GM21737 (cell line): ENCODE measurements at regions not wholly inside any gene's neighbourhood (a gene's known extent, or its start where the extent isn't known, plus 50 kb on each side); places are given as distances from the start of the nearest gene placed in this dataset.

ENCODE experiments used
- ATAC-seq: cut with Tn5 transposase; IDR thresholded peaks from one replicate; pipeline ENCODE4 v1.9.1; 2021; ENCODE audit warnings: mild to moderate bottlenecking, moderate library complexity; ENCODE audit not compliant: unreplicated experiment

DNA sequence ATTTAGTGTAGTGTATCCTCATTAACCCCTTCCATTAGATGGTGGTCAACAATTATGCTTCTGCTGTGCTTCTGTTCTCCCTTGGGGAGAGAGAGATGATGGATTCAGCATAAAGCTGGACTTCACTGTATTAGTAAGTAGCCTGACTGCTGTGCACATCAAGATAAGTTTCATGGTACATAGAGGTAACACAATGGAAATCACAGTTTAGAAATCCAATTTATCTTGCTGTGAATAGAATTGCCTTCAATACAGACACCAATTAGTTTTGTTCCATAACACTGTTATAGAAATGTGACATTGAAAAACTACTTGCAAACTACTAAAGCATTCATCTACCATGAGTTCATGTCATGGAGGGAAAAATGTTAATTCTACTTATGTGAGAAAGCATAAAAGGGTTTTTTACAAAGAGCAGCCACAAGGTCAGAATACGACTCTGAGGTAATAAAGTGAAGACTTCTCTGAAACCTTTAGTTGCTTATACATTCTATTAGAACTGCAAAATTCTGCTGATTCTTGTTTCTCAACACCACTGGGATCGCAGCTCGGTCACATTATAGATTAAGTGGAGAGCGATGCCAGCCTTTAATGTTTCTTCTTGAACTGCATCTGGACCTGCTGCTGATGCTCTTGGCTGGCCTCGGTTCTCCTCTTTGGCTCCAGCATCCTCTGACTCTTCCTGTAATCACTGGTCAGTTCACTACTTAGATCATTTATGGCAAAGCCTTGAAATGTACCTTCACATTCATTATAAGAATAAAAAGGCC lies 190.8 kb downstream of the ATP23 start:
- ATAC-seq: no peak

DNA sequence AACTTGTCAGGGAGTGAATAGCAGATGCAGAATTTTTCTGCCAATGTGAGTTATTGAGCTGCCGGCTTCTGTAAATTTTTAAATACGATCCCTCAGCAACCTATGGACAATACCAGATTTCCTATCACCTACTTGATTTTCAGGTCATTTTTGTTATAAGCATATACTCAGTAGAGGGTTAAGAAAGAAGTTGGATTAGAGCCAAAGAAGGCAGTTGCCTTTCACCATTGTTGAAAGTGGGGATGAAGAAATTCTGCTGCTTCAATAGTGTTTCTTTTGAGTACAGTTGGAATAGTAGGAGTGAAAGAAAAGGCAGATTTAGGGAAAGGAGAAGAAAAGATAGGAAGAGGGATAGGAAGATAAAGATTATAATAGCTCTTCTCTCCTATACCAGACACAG lies 197.1 kb downstream of the ATP23 start:
- no peak for ATAC-seq

DNA sequence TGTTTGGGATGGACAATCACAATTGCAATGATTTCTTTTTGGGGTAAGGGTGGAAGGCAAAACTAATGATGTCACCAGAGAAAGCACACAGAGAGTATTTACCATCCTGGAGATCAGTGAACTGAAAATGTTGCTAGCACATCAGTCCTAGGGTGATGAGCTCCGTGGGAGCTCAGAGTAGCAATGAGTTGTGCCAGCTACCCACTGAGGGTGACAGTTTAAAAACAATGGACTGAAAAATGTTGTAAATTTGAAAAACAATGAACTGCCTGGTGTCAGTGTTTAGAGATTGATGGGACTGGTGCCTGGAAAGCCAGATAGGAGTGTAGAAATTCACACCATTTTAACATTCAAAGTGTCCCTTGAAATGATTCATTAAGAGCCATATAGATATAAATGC lies 198.5 kb downstream of the ATP23 start:
- ATAC-seq: no peak

DNA sequence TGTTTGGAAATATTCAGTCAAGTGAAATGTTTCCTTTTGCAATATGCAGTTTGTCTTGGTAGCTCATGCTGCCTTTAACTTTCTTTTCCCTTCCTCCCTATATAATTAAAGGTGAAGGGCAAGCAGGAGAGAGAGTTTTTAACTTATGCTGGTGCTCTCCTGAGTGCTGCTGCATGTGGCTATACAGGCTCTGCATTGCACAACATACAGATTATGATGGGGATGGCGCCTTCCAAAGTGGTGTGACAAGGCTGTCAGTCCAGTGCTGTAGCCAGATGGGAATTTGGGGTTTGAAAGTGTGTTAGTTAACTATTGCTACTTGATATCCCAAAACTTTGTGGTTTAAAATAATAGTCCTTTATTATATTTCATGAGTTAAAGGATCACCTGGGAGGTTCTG lies 199.0 kb downstream of the ATP23 start:
- no peak for ATAC-seq

DNA sequence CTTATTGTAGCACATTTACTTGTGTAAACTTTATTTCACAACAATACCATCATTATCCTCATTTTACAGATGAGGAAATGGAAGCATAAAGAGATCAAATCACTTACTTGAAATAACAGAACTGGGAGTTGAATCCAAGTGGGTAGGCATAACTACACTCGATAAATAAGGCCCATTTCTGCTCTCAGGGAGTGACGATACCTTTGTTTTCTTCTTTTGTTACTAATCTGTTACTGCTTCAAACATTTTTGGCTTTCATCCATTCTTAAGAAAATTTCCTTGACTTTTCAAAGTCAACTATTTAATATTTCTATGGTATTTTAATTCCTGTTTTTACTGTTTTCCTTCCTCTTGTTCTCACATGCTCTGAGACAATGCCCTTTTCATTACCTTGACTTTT lies 201.6 kb downstream of the ATP23 start:
- no peak for ATAC-seq

DNA sequence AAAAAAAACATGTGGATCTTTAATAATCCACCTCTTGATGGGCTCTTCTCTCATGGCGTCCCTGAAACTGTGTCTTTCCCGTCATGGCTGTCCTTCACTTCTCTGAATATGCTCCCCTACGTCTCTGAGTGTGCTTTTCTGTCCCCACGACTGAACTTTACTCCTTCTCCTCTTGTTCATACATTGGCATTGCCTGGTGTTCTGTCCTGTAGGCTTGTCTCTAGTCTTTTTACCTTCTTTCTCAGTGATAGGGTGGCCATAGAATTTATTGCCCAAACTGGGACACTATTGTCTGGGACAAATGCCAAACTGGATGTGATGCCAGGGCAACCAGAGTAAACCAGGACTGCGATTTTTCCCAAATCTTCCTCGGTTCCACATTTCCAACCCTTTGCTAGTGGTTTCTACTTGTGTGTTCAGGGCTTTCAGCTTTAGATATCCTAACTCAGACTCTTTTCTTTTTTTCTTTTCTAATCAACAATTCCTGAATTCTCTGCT lies 202.2 kb downstream of the ATP23 start:
- no peak for ATAC-seq

DNA sequence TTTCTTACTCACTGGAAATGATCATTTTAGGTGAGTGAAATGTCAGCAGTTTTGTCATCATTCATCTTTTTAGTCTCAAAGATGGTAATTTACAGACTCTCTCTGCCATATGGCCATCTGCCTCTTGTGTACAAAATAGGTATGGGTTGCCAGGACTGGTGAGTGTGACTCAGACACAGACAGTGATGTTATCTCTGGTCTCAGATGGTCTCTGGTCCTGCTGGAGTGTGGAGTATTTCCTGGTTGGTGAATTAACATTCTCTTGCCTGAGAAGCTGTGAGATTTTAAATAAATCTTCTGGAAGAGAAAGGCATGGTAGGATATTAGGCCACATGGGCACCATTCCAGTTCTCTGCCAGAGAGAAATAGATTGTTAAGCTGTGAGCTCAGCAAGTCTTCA lies 207.0 kb downstream of the ATP23 start:
- ATAC-seq: no peak

DNA sequence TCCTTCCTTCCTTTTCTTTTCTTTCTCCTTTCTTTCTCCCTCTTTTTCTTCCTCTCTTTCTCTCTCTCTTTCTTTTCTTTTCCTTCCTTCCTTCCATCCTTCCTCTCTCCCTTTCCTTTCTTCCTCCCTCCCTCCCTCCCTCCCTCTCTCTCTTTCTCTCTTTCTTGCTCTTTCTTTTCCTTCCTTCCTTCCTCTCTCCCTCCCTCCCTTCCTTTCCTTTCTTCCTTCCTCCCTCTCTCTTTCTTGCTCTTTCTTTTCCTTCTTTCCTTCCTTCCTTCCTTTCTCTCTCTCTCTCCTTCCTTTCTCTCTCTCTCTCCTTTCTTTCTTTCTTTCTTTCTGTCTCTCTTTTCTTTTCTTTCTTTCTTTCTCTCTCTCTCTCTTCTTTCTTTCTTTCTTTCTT lies 207.6 kb downstream of the ATP23 start:
- ATAC-seq: no peak

DNA sequence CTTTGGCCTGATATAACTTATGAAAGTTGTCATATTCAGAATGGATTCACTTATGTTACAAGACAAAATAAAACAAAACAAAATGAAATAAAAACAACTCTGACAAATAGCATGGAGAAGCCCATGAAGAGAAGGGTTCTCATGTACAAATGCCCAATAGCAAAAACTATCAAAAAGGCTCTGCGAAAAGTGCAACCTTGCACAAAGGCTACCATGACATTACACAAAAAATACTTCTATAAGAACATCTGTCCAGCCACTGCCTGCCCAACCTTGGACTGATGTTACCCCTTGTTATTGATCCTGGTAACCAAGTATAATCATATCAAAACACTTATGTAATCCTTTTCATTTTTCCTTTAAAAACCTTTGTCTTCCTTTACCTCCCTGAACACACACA lies 213.0 kb downstream of the ATP23 start:
- no peak for ATAC-seq

DNA sequence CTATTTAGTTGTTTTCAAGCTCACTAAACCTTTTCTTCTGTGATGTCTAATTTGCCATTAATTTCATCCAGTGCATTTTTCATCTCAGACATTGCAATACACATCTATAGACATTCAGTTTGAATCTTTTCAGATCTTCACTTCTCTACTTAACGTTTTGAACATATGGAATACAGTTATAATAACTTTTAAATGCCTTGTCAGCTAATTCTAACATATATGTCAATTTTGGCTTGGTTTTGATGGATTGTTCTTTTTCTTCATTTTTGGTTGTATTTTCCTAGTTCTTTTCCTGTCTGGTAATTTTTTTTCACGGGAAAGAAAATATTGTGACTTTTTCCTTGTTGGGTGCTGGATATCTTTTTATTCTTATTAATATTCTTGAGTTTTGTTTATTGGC lies 215.3 kb downstream of the ATP23 start:
- ATAC-seq: no peak

DNA sequence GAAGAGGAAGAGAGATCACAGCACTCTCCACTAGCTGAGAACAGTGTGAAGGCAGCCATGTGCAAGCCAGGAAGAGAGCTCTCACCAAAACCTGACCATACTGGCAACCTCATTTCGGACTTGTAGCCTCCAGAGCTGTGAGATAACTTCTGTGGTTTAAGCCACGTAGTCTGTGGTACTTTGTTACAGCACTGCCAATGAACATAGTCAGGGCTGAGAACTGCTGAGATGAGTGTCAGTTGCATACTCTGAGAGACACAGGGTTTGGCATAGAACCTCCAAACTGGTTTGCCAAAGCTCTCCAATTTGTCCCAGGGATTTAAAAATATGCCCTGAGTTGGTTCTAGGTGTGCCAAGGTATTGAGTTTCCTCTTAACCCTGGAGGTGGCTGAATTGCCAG lies 218.6 kb downstream of the ATP23 start:
- ATAC-seq: no peak

DNA sequence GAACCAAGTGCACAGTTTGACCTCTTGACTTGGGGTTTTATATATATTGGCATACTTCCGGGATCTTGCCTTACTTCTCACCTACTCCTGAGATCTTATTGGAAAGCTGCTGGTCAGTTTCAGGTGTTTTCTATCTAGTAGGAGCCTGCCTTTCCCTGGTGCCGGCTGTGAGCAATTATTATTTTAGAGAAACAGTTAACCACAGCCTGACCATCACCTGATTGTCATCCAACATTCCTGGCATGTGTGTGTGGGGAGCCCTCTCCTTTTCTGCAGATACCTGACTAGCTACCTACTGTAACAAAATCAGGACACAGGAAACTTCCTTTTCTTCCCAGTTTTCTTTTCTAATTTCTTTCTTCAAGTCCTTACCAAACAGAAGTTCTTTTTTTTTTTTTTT lies 220.4 kb downstream of the ATP23 start:
- ATAC-seq: no peak

DNA sequence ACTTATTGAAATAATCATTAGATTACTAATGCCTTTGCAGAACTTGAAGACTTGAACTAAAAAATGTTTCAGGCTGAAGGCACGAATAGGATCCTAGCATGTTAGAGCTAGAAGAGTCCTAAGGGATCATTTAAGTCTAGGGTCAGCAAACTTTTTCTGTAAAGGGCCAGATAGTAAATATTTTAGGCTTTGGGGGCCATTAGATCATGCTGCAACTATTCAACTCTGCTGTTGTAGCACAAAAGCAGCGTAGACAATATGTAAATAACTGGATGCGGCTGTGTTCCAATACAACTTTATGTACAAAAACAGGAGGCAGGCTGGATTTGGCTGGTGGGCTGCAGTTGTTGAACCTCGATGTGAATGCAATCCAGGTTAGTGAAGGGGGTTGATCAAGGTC lies 221.7 kb downstream of the ATP23 start:
- no peak for ATAC-seq

DNA sequence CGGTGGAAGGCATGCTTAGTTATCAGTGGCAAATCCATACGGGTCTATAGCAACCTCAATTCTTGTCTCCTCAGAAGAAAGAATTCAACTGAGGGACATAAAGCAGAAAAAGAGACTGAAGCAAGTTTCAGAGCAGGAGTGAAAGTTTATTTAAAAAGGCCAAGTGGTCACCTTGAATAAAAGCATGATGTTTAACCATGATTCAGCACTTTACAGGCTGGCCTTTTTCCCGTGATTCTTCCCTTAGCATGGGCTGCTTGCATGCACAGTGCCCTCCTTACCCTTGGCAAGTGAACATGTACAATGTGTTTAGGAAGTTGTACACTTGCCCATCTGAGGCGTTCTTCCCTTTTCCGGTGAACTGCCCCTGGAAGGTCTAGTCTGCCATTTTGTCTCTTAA lies 225.3 kb downstream of the ATP23 start:
- no peak for ATAC-seq

DNA sequence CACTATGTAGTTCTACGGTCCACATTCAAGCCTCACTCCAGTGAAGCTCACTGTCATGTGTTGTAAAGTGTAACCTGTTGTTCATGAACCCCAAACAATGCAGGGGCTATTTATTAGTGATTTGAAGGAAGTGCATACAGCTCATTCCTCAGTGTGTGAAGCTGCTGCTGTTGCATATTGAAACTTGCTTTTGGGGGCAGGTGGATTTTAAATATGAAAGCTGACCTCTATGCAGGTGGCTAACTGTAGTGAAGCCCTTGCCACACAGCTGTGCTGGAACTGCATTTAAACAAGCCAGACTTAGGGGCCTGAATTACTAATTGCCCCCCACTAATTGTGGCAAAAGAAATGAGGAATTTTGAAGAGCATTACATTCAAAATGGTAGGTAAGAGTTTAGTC lies 226.3 kb downstream of the ATP23 start:
- no peak for ATAC-seq

DNA sequence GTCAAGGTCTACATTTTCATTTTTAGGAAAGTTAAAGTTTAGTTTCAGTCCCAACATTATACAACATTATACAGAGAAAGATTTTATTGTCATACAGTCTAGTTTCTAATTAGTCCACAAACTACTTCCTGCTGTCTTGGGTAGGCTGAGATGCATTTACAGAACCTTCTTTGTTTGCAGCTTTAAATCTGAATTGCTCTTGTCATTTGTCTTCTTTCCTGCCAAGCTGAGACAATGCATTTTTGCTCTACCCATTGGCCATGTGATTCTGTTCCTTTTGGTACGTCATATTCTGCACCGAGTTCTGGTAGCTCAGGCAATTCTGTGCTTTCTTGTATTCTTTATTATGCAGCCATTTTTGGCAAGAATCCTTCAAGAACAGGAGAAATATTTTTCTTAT lies 228.5 kb downstream of the ATP23 start:
- no peak for ATAC-seq

DNA sequence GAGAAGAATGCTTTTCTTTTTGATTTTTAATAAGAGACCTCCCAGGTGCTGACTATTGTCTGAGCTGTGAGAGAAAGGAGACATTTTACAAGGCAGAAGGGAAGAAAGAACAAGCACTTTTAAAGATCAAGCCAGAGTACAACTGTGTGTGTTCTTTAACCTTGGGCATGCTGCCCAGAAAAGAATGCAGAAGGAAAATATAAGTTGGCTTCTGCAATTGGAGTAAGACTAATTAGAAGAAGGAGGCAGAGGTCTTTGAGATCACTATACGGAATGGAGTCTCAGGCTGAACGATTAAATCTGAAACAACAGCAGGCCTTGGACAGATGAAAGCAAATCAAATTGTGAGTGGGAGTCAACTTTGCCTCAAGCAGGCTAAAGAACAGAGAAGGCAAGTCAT lies 230.5 kb downstream of the ATP23 start:
- ATAC-seq: no peak

DNA sequence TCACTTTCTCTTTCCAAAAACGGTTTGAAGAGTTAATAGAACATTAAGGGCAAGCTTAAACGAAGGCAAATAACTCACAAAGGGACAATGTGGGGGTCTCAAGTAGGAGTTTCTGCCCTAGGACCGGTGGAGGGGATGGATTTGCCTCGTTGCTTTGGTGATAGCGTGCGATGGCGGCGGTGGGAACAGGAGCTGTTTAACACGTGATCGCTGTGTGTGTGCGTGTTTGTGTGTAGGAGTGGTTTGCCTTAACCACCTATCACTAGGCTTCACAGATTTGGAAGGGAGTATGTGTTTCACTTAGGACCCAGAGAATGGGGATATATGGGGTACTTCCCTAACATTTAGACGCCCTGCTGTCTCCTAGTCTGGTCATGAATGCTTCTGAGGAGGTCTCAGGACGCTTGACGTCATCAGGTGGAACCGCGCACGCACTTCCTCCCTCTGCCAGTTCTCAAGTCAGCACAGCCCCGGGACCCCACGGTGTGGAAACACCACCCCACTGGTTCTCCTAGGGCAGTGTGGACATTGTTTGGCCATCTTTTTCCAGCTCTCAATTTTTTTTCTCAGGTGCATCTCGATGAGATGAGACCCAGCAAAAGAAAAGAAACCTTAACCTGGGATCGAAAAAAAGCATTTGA lies 231.2 kb downstream of the ATP23 start:
- ATAC-seq: no peak

DNA sequence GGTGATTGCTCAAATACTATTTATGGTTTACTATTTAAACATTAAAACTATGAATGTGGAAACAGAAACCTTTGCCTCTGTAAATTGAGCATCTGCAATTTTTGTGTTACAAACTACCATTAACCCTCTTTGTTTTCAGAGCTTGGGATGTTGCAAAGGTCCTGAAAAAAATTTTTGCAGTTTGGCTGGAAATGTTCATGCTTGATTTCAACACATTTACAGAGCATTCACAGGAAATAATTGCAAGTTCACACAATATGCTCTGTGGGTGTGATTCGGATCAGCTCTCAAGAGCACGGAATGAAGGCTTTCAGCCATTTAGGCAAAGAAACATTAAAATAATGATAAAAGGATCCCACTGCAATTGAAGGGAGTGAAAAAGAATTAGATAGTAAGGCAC lies 232.9 kb downstream of the ATP23 start:
- ATAC-seq: no peak

DNA sequence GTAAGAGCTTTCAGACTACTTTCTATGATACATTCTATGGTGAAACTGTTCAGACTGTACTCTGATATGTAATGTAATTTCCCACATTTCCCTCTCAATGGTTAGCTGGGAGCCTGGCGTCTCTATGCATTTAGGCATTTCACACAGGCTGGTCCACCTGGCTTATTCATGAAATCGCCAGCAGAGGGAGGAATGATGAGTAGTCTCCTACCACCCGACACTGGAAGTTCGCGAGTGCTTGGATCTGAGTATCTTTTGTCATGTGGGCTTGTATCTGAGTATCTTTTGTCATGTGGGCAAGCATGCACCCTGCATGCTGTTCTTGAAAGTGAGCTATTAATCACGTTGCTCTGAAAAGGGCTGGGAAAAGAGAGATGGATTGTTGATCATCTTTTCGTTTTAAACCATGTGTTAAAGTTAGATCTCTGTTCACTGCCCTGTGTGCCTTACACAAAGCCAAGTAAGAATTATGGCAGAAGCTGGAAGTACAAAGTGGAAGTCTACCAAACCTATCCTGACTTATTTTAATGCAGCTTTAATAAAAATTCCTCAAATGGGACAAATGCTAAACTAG lies 235.0 kb downstream of the ATP23 start:
- ATAC-seq: no peak

DNA sequence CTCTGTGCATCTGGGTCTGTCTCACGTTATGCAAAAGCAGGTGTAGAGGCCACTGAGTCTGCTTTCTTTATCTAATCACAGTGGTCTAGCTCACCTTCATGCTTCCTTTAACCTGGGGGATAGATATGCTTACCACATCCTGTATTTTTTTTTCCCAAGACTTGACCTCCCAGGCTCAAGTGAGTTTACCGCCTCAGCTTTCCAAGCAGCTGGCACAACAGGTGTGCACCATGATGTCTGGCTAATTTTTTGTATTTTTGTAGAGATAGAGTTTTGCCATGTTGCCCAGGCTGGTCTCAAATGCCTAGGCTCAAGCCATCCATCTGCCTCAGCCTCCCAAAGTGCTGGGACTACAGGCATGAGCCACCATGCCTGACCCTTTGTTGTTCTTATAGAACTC lies 236.0 kb downstream of the ATP23 start:
- ATAC-seq: no peak

DNA sequence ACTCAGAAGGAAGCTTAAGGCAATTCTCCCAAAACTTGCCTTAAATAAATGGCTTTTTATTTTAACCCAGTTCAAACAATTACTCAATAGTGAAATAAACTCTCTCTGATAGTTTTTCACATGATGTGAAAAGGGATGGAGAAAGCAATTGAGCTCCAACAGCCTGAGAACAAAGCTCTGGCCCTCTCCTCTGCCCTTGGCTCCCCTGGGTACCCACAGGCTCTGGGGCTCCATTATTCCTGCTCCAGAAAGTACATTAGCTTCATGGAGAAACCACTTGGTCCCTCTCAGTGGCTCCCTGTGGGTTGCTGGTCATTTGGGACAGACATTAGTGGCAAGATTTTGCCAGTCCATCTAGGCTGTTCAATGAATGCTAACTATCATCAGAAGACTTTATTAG lies 242.8 kb downstream of the ATP23 start:
- ATAC-seq: no peak
